IMR-90 (cell line): ENCODE measurements at regions not wholly inside any gene's neighbourhood (a gene's known extent, or its start where the extent isn't known, plus 50 kb on each side); places are given as distances from the start of the nearest gene placed in this dataset.

Source experiments
- ATAC-seq: fragments of 200-7000 bp; cut with Tn5 transposase; 2 replicates; pipeline ENCODE4 v1.9.1; 2020; ENCODE audit warnings: low read depth, mild to moderate bottlenecking, moderate library complexity
- BruUV-seq: library from RNA; stranded (reverse); fragments of 400-500 nt; replicated peaks from 2 replicates; lab custom pipeline; 2021; lab: Mats Ljungman, UMichigan
- CTCF ChIA-PET: fragments of 300-600 bp; formaldehyde crosslinking; extraction: SDS; loops from one replicate; lab custom pipeline; 2021; ENCODE audit warnings: antibody characterized with exemption; lab: Yijun Ruan, JAX
- POLR2A ChIA-PET: fragments of 300-600 bp; sonication (Branson Sonifier 250); formaldehyde crosslinking; loops from one replicate; lab custom pipeline; 2022; ENCODE audit warnings: antibody characterized with exemption; ENCODE audit not compliant: unreplicated experiment; lab: Charles Lee
- DNase-seq: peaks from one replicate; pipeline ENCODE4 v3.0.0; 2013
- H2AFZ ChIP-seq: replicated peaks from 2 replicates; pipeline ENCODE3; 2013; ENCODE audit warnings: low read length, mild to moderate bottlenecking; ENCODE audit not compliant: poor library complexity
- H2AK5ac ChIP-seq: 2 replicates; pipeline ENCODE4 v1.6.1; 2013; ENCODE audit warnings: low read depth, low read length, inconsistent platforms
- H2AK9ac ChIP-seq: replicated peaks from 2 replicates; pipeline ENCODE3; 2013; ENCODE audit warnings: mild to moderate bottlenecking, low read depth, low read length, moderate library complexity; ENCODE audit not compliant: poor library complexity
- H2BK120ac ChIP-seq: 2 replicates; pipeline ENCODE4 v1.6.1; 2013; ENCODE audit warnings: low read depth, low read length, inconsistent platforms
- H2BK15ac ChIP-seq: 3 replicates; pipeline ENCODE4 v1.6.1; 2013; ENCODE audit warnings: low read depth, low read length, inconsistent platforms
- H2BK20ac ChIP-seq: 2 replicates; pipeline ENCODE4 v1.6.1; 2013; ENCODE audit warnings: low read depth, mild to moderate bottlenecking, inconsistent platforms, low read length, moderate library complexity
- H2BK5ac ChIP-seq: 2 replicates; pipeline ENCODE4 v1.6.1; 2013; ENCODE audit warnings: mild to moderate bottlenecking, low read depth, low read length, inconsistent platforms; ENCODE audit not compliant: poor library complexity, severe bottlenecking
- H3K14ac ChIP-seq: replicated peaks from 2 replicates; pipeline ENCODE4 v1.6.1; 2013; ENCODE audit warnings: low read depth, low read length, inconsistent platforms
- H3K18ac ChIP-seq: 2 replicates; pipeline ENCODE4 v1.6.1; 2013; ENCODE audit warnings: low read depth, low read length, control low read depth
- H3K23ac ChIP-seq: 2 replicates; pipeline ENCODE4 v1.6.1; 2013; ENCODE audit warnings: low read depth, low read length, inconsistent platforms
- H3K27ac ChIP-seq: 2 replicates; pipeline ENCODE4 v1.5.1; 2013; ENCODE audit warnings: mild to moderate bottlenecking, control low read depth, low read length; ENCODE audit not compliant: insufficient read depth
- H3K27me3 ChIP-seq: 2 replicates; pipeline ENCODE4 v1.6.1; 2013; ENCODE audit warnings: low read length; ENCODE audit not compliant: control insufficient read depth, insufficient read depth
- H3K36me3 ChIP-seq: 2 replicates; pipeline ENCODE4 v1.6.1; 2013; ENCODE audit warnings: low read length, mixed read lengths; ENCODE audit not compliant: control insufficient read depth, insufficient read depth
- H3K4ac ChIP-seq: 2 replicates; pipeline ENCODE4 v1.6.1; 2013; ENCODE audit warnings: low read depth, low read length, inconsistent platforms
- H3K4me1 ChIP-seq: 2 replicates; pipeline ENCODE4 v1.6.1; 2013; ENCODE audit warnings: low read length, mixed read lengths; ENCODE audit not compliant: control insufficient read depth, insufficient read depth
- H3K4me2 ChIP-seq: 2 replicates; pipeline ENCODE4 v1.6.1; 2013; ENCODE audit warnings: low read depth, mild to moderate bottlenecking, control low read depth, low read length, moderate library complexity
- H3K4me3 ChIP-seq: 2 replicates; pipeline ENCODE4 v1.5.1; 2013; ENCODE audit warnings: low read depth, mild to moderate bottlenecking, control low read depth, low read length, moderate library complexity; ENCODE audit not compliant: insufficient read depth
- H3K56ac ChIP-seq: 2 replicates; pipeline ENCODE4 v1.6.1; 2013; ENCODE audit warnings: low read length, inconsistent platforms; ENCODE audit not compliant: insufficient read depth; ENCODE audit errors: extremely low read depth
- H3K79me1 ChIP-seq, 2 experiments: 2 replicates each; pipeline ENCODE4 v1.6.1; 2013; ENCODE audit warnings: low read length in 2 of 2, inconsistent platforms in 1 of 2, low read depth in 1 of 2
- H3K9ac ChIP-seq: 2 replicates; pipeline ENCODE4 v1.6.1; 2013; ENCODE audit warnings: low read depth, low read length, control low read depth
- H3K9me1 ChIP-seq: 2 replicates; pipeline ENCODE4 v1.6.1; 2013; ENCODE audit warnings: low read length, inconsistent platforms; ENCODE audit not compliant: insufficient read depth
- H3K9me3 ChIP-seq: 2 replicates; pipeline ENCODE4 v1.6.1; 2013; ENCODE audit warnings: low read length; ENCODE audit not compliant: control insufficient read depth, insufficient read depth
- H4K20me1 ChIP-seq: 2 replicates; pipeline ENCODE4 v1.6.1; 2013; ENCODE audit warnings: low read length, inconsistent platforms; ENCODE audit not compliant: insufficient read depth
- H4K5ac ChIP-seq: 2 replicates; pipeline ENCODE4 v1.6.1; 2013; ENCODE audit warnings: mild to moderate bottlenecking, low read depth, low read length, control low read depth
- H4K8ac ChIP-seq, 2 experiments: 2 replicates each; pipeline ENCODE4 v1.6.1; 2013; ENCODE audit warnings: low read depth in 2 of 2, low read length in 2 of 2, control low read depth in 1 of 2, inconsistent platforms in 1 of 2
- H4K91ac ChIP-seq: 2 replicates; pipeline ENCODE4 v1.6.1; 2013; ENCODE audit warnings: low read depth, low read length, inconsistent platforms; ENCODE audit not compliant: insufficient read depth
- BHLHE40 ChIP-seq: fragments of 150-350 bp; IDR thresholded peaks from 2 replicates; pipeline ENCODE4 v1.6.1; 2016; ENCODE audit warnings: mild to moderate bottlenecking, low read depth, low read length
- CEBPB ChIP-seq: IDR thresholded peaks from 2 replicates; pipeline ENCODE4 v1.6.1; 2012; ENCODE audit warnings: low read depth, low read length, improper control_type of control experiment
- CHD1 ChIP-seq: IDR thresholded peaks from 2 replicates; pipeline ENCODE4 v1.6.1; 2012; ENCODE audit warnings: low read depth, low read length, improper control_type of control experiment
- CTCF ChIP-seq: conservative IDR thresholded peaks from 2 replicates; pipeline ENCODE4 v1.5.1; 2012; ENCODE audit warnings: mild to moderate bottlenecking, low read depth, low read length, improper control_type of control experiment
- ELK1 ChIP-seq: fragments of 150-350 bp; IDR thresholded peaks from 2 replicates; pipeline ENCODE4 v1.6.1; 2016; ENCODE audit warnings: low read depth, mild to moderate bottlenecking, low read length, moderate library complexity, borderline replicate concordance
- FOS ChIP-seq: fragments of 150-350 bp; IDR thresholded peaks from 2 replicates; pipeline ENCODE4 v1.6.1; 2016; ENCODE audit warnings: low read depth, low read length
- MAFK ChIP-seq: IDR thresholded peaks from 2 replicates; pipeline ENCODE4 v1.6.1; 2012; ENCODE audit warnings: low read depth, low read length, improper control_type of control experiment
- MAZ ChIP-seq: IDR thresholded peaks from 2 replicates; pipeline ENCODE4 v1.6.1; 2012; ENCODE audit warnings: low read depth, mild to moderate bottlenecking, low read length, improper control_type of control experiment, moderate library complexity, borderline replicate concordance
- MXI1 ChIP-seq: IDR thresholded peaks from 2 replicates; pipeline ENCODE4 v1.6.1; 2012; ENCODE audit warnings: low read depth, mild to moderate bottlenecking, low read length, moderate library complexity, borderline replicate concordance
- NFE2L2 ChIP-seq: fragments of 150-350 bp; IDR thresholded peaks from 2 replicates; pipeline ENCODE4 v1.6.1; 2016; ENCODE audit warnings: low read depth, mild to moderate bottlenecking, low read length
- POLR2A ChIP-seq: IDR thresholded peaks from 2 replicates; pipeline ENCODE4 v1.6.1; 2012; ENCODE audit warnings: mild to moderate bottlenecking, low read depth, low read length
- RAD21 ChIP-seq: IDR thresholded peaks from 2 replicates; pipeline ENCODE4 v1.6.1; 2012; ENCODE audit warnings: low read length, improper control_type of control experiment
- RCOR1 ChIP-seq: IDR thresholded peaks from 2 replicates; pipeline ENCODE4 v1.6.1; 2012; ENCODE audit warnings: mild to moderate bottlenecking, low read length, improper control_type of control experiment; ENCODE audit not compliant: insufficient replicate concordance
- RFX5 ChIP-seq: IDR thresholded peaks from 2 replicates; pipeline ENCODE4 v1.8.0; 2012; ENCODE audit warnings: low read depth, mild to moderate bottlenecking, low read length, moderate library complexity
- SMC3 ChIP-seq: fragments of 150-350 bp; IDR thresholded peaks from 2 replicates; pipeline ENCODE4 v1.6.1; 2016; ENCODE audit warnings: low read depth, mild to moderate bottlenecking, antibody characterized with exemption, low read length, moderate library complexity
- USF2 ChIP-seq: fragments of 150-350 bp; IDR thresholded peaks from 2 replicates; pipeline ENCODE4 v1.6.1; 2017; ENCODE audit warnings: mild to moderate bottlenecking, antibody characterized with exemption, low read length, low read depth
- WGBS, 2 experiments: methylation state at CpG; one replicate each; pipeline versions ENCODE4 v1.1.5 to v1.1.7; 2013; ENCODE audit warnings: missing lambda C conversion rate in 2 of 2; ENCODE audit not compliant: insufficient read length in 1 of 2; ENCODE audit errors: extremely low coverage in 2 of 2; 5-methylcytosine and 5-hydroxymethylcytosine counted together
- dilution Hi-C: fragments of 300-500 bp; cut with HindIII; formaldehyde crosslinking; loops from one replicate; pipeline ENCODE4 v1.14.3; 2018; ENCODE audit warnings: low sequenced_read_pairs; ENCODE audit not compliant: unreplicated experiment
- in situ Hi-C: fragments of 300-500 bp; cut with MboI; formaldehyde crosslinking; loops from 3 replicates; pipeline ENCODE4 v1.14.3; 2019; ENCODE audit warnings: low sequenced_read_pairs, inconsistent platforms, mixed read lengths
- intact Hi-C: fragments of 100-400 bp; cut with micrococcal nuclease; formaldehyde crosslinking; loops from 2 replicates; pipeline ENCODE4 v1.10.0; 2022

- TF ChIP-seq CTCF (no peak), SMC3 (no peak), CEBPB (no peak), NFE2L2 (no peak), RFX5 (no peak), ELK1 (no peak), RAD21 (no peak), FOS (no peak), POLR2A (no peak), BHLHE40 (no peak), USF2 (no peak), MAZ (no peak), RCOR1 (no peak), MAFK (no peak), MXI1 (no peak), CHD1 (no peak)
- H2AK9ac ChIP-seq = no peak overlapping the region
- H3K79me1 ChIP-seq = no peaks in the 10 kb centered on the region
- no peak overlapping the region for H3K18ac ChIP-seq
- no peaks in the 10 kb centered on the region for H4K20me1 ChIP-seq
- no peak overlapping the region for H4K91ac ChIP-seq
- no peak overlapping the region for H3K4me3 ChIP-seq
- H3K9me1 ChIP-seq = 0 out of 2 replicates have a peak, but pooled peaks cover 3% of the 10 kb centered on the region
- ATAC-seq = no peak
- no peak overlapping the region for H2BK120ac ChIP-seq
- H3K4me2 ChIP-seq = no peak overlapping the region
- no peak overlapping the region for H2BK15ac ChIP-seq
- BruUV-seq = no TSS peak
- no peak overlapping the region for H3K9ac ChIP-seq
- ChIA-PET CTCF (no interaction called here), POLR2A (no interaction called here)
- DNase-seq = no peak
- peaks cover 3% of the 10 kb centered on the region for H3K4me1 ChIP-seq
- H2BK20ac ChIP-seq = no peak overlapping the region
- no peak overlapping the region for H3K23ac ChIP-seq
- intact Hi-C loops (no loop called here), dilution Hi-C loops (no loop called here), in situ Hi-C loops (no loop called here)
- no peak overlapping the region for H3K27ac ChIP-seq
- no peak overlapping the region for H2AK5ac ChIP-seq
- H3K27me3 ChIP-seq = no peaks in the 10 kb centered on the region
- WGBS, 2 experiments = 0% methylated on average over 1 of the region's 2 CpGs; no CpG with 5 or more reads in 1 of the 2 experiments
- no peak overlapping the region for H3K56ac ChIP-seq
- H4K5ac ChIP-seq = no peak overlapping the region
- H3K14ac ChIP-seq = no peak overlapping the region
- H4K8ac ChIP-seq = no peak overlapping the region
- H3K36me3 ChIP-seq = no peaks in the 10 kb centered on the region
- no peaks in the 10 kb centered on the region for H3K9me3 ChIP-seq
- no peak overlapping the region for H3K4ac ChIP-seq
- H2BK5ac ChIP-seq = no peak overlapping the region
- no peak overlapping the region for H2AFZ ChIP-seq
Observed at GRCh38 chr5:33067291-33067690, 356.2 kb downstream of the NPR3 start.
